Loucy (cell line): ENCODE measurements at regions not wholly inside any gene's neighbourhood (a gene's known extent, or its start where the extent isn't known, plus 50 kb on each side); places are given as distances from the start of the nearest gene placed in this dataset.

Experiments used
- H2AFZ ChIP-seq: fragments of 200-600 bp; sonication (generic); 2 replicates; pipeline ENCODE4 v1.6.0; 2016; ENCODE audit warnings: antibody characterized with exemption, mild to moderate bottlenecking, low read length, moderate library complexity
- H3F3A ChIP-seq: fragments of 200-600 bp; 2 replicates; pipeline ENCODE4 v1.6.0; 2016; ENCODE audit warnings: antibody characterized with exemption, low read depth, mild to moderate bottlenecking
- H3K27me3 ChIP-seq: fragments of 200-600 bp; sonication (generic); 2 replicates; pipeline ENCODE4 v1.6.1; 2014; ENCODE audit warnings: low read length, mild to moderate bottlenecking; ENCODE audit not compliant: insufficient read depth, poor library complexity, severe bottlenecking
- H3K36me3 ChIP-seq: fragments of 200-600 bp; sonication (generic); 2 replicates; pipeline ENCODE4 v1.6.1; 2016; ENCODE audit warnings: low read length; ENCODE audit not compliant: insufficient read depth
- H3K4me1 ChIP-seq: fragments of 200-600 bp; sonication (generic); 2 replicates; pipeline ENCODE4 v1.5.1; 2014; ENCODE audit warnings: low read length, mild to moderate bottlenecking; ENCODE audit not compliant: insufficient read depth, poor library complexity, severe bottlenecking
- H3K4me2 ChIP-seq: fragments of 200-600 bp; sonication (generic); 2 replicates; pipeline ENCODE4 v1.6.0; 2014; ENCODE audit warnings: antibody characterized with exemption, low read length, low read depth, mild to moderate bottlenecking; ENCODE audit not compliant: poor library complexity, severe bottlenecking
- H3K4me3 ChIP-seq: fragments of 200-600 bp; sonication (generic); 2 replicates; pipeline ENCODE4 v1.5.1; 2014; ENCODE audit warnings: low read length, mild to moderate bottlenecking, mixed read lengths; ENCODE audit not compliant: poor library complexity, severe bottlenecking
- H3K79me2 ChIP-seq: fragments of 200-600 bp; sonication (generic); 2 replicates; pipeline ENCODE4 v1.6.1; 2014; ENCODE audit warnings: low read length; ENCODE audit not compliant: insufficient read depth
- H3K9ac ChIP-seq: fragments of 200-600 bp; sonication (generic); 2 replicates; pipeline ENCODE4 v1.6.0; 2014; ENCODE audit warnings: mild to moderate bottlenecking, low read depth, low read length, moderate library complexity; ENCODE audit not compliant: poor library complexity, severe bottlenecking
- H3K9me2 ChIP-seq: fragments of 200-600 bp; sonication (generic); replicated peaks from 2 replicates; pipeline ENCODE4 v1.6.1; 2016; ENCODE audit warnings: low read depth, low read length, mixed read lengths
- H3K9me3 ChIP-seq: fragments of 200-600 bp; sonication (generic); 2 replicates; pipeline ENCODE4 v1.6.1; 2014; ENCODE audit warnings: mild to moderate bottlenecking, antibody characterized with exemption, low read length, low read depth; ENCODE audit not compliant: insufficient read depth
- H4K20me1 ChIP-seq: fragments of 200-600 bp; sonication (generic); 2 replicates; pipeline ENCODE4 v1.6.0; 2014; ENCODE audit warnings: antibody characterized with exemption, low read length, mild to moderate bottlenecking; ENCODE audit not compliant: insufficient read depth, poor library complexity, severe bottlenecking
- EZH2phosphoT487 ChIP-seq: fragments of 200-600 bp; IDR thresholded peaks from 2 replicates; pipeline ENCODE4 v1.6.1; 2018; ENCODE audit warnings: antibody characterized with exemption, mild to moderate bottlenecking, moderate library complexity, borderline replicate concordance
- TF ChIP-seq, protein P1 (sequence below): fragments of 200-600 bp; sonication (generic); conservative IDR thresholded peaks from 2 replicates; pipeline ENCODE4 v1.5.1; 2014; ENCODE audit warnings: mild to moderate bottlenecking, antibody characterized with exemption, low read length

DNA sequence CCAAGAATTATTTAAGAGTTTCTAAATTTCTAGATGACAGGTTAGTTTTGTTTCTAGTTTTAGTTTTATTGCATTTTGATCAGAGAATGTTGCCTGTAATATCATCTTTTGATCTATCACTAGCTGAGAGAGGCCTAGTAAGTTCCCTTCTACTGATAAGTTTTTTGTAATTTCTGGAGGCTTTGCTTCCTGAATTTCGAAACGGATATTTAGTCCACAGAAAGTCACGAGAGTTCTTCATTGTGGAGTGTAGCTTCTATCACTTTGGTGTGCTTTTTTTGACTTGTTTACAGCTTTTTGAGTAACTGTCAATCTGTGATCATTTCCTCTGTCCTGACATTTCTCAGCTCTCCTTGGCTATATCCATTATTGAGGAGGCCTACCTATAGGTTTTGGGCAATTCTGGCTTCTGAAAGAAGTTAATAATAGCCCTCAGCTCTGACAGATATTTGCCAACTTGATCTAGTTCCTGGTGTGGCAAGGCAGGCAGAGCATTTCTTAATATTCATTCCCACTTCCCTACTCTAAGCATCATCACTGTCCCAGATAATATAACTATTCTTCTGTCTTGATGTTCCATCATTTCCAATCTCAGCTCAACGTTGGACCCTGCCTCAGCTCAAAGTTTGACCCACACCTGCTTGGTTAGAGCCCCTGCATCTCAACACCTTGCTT is 171.3 kb downstream of the BLID start:
- H4K20me1 ChIP-seq = no peaks in the 10 kb centered on the region
- no peaks in the 10 kb centered on the region for H3K79me2 ChIP-seq

DNA sequence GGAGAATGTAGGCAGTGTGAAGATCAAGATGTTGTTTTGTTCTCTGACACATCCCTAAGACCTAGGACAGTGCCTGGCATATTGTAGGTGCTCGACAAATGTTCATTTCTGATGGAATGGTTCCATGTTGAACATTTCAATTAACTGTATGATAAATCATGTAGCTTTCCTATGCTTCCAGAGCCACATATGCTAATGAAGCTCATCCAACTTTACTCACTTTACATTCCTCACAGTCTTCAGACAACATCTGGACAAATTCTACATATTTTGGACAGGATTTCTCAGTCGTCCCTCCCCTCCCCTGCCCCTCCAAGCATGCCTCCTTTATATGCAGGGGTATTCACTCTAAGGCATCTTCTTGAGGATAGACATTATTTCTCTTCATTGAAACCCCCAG is 177.9 kb downstream of the BLID start:
- Histone ChIP-seq H3F3A (no peaks in the 10 kb centered on the region), H2AFZ (no peak overlapping the region), H3K4me2 (no peak overlapping the region), H3K4me1 (no peaks in the 10 kb centered on the region), H3K9ac (no peak overlapping the region), H3K79me2 (no peaks in the 10 kb centered on the region), H3K27me3 (no peaks in the 10 kb centered on the region), H4K20me1 (no peaks in the 10 kb centered on the region), H3K36me3 (no peaks in the 10 kb centered on the region), H3K9me2 (no peaks in the 10 kb centered on the region), H3K4me3 (no peak overlapping the region), H3K9me3 (no peaks in the 10 kb centered on the region)
- TF ChIP-seq, protein P1, sequence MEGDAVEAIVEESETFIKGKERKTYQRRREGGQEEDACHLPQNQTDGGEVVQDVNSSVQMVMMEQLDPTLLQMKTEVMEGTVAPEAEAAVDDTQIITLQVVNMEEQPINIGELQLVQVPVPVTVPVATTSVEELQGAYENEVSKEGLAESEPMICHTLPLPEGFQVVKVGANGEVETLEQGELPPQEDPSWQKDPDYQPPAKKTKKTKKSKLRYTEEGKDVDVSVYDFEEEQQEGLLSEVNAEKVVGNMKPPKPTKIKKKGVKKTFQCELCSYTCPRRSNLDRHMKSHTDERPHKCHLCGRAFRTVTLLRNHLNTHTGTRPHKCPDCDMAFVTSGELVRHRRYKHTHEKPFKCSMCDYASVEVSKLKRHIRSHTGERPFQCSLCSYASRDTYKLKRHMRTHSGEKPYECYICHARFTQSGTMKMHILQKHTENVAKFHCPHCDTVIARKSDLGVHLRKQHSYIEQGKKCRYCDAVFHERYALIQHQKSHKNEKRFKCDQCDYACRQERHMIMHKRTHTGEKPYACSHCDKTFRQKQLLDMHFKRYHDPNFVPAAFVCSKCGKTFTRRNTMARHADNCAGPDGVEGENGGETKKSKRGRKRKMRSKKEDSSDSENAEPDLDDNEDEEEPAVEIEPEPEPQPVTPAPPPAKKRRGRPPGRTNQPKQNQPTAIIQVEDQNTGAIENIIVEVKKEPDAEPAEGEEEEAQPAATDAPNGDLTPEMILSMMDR = no peak
- no peak for TF ChIP-seq EZH2phosphoT487

More for the DNA sequence above, 171.3 kb downstream of the BLID start:
- Histone ChIP-seq H3F3A (no peaks in the 10 kb centered on the region), H3K9me3 (no peaks in the 10 kb centered on the region), H3K4me3 (no peak overlapping the region), H3K9ac (no peak overlapping the region), H2AFZ (no peak overlapping the region), H3K4me2 (no peak overlapping the region), H3K9me2 (no peaks in the 10 kb centered on the region), H3K4me1 (no peaks in the 10 kb centered on the region), H3K36me3 (no peaks in the 10 kb centered on the region), H3K27me3 (no peaks in the 10 kb centered on the region)
- TF ChIP-seq, protein P1 = no peak
- TF ChIP-seq EZH2phosphoT487 = no peak

DNA sequence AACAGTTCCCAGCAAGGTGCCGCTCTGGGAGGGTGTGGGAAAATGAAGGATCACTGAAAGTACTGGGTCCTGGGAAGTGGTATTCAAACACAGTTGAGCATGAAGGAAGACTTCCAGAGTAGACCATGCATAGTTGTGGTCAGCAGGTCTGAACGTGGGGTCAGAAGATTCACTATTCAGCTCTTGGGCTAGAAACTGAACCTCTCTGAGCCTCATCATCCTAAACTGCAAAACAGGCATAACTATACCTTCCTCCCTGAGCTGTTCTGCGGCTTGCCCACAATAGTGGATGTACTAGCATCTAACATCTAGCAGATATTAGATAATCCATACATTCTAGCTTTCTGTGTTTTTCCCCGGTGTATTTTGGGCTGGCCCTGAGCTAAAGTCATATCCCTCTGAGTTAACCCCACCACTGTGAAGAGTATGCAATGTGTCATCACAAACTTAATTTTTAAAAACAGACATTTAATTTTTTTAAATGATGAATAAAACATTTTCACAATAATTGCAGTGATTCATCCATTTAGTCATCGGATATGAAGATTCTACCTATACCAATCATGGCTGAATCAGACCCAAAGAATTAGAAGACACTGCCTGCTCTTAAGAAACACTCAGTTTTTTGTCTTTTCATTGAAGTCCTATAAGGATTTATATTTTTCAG is 179.1 kb downstream of the BLID start:
- no peaks in the 10 kb centered on the region for H3K9me2 ChIP-seq
- H3K79me2 ChIP-seq = no peaks in the 10 kb centered on the region
- no peaks in the 10 kb centered on the region for H3F3A ChIP-seq
- no peak overlapping the region for H2AFZ ChIP-seq
- no peaks in the 10 kb centered on the region for H4K20me1 ChIP-seq
- H3K4me1 ChIP-seq = no peaks in the 10 kb centered on the region
- TF ChIP-seq, protein P1 = no peak
- TF ChIP-seq EZH2phosphoT487 = no peak
- no peak overlapping the region for H3K9ac ChIP-seq
- H3K27me3 ChIP-seq = no peaks in the 10 kb centered on the region
- no peak overlapping the region for H3K4me2 ChIP-seq
- no peaks in the 10 kb centered on the region for H3K9me3 ChIP-seq
- no peak overlapping the region for H3K4me3 ChIP-seq
- no peaks in the 10 kb centered on the region for H3K36me3 ChIP-seq
